Muscle of back (tissue), 3 donors: ENCODE measurements at regions not wholly inside any gene's neighbourhood (a gene's known extent, or its start where the extent isn't known, plus 50 kb on each side); places are given as distances from the start of the nearest gene placed in this dataset.
"Not testable (repeated sequence)": the region's sequence is repeated elsewhere in the genome, so short reads cannot be mapped to it uniquely, and the experiment has no call there.

ENCODE experiments used
- DNase-seq, 3 donors: peaks; one replicate each; pipeline versions ENCODE4 v3.0.0 to v3.0.0-alpha.2; 2013

DNA sequence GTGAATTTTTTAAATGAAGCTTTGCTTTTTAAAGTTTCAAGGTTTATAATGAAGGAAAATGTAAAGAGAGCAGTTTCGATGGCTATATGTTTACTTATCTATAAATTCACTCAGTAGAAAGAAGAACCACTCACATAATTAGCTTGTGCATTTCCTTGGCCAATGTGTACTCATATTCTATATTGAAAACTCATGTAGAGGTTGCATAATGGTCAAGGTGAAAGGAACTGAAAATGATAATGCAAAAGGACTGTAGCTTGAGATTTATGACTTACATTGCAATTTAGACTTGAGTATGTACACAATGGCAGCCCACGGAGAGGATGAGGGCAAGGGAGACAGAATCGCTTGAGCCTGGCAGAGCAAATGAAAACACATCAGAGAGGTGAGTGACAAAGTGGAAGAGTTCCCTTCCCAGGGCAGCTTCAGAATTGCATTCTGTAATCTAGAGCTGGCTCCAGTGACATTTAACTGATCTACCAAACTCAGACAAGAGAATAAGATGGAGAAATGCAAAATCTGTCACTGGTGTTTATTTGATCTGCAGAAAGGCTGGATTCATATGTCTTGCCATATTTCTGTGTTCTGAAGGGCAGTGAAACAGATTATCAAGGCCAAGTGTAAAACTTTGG, 191.8 kb downstream of the TMEM200A start:
- no peak for DNase-seq

- DNase-seq: no peak
These were observed 192.3 kb downstream of the TMEM200A start for GRCh38 chr6:130558131-130558530.

DNA sequence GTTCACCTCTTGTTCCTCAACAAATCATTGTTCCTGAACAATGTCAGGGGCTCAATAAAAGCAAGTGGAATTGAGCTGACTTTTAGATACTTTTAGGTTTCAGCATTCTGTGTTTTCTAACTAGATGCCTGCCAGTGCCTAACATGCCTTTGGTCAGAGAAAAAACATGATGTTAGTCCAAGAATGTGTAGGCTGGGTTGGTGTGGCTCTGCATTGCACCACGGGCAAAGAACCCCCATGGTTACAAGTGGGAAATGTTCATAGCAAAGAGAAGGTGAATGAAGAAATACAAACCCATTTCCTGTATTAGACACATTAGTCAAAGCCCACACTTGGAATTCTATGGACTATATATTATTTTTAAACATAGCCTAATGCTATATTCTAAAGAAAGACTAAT, 193.3 kb downstream of the TMEM200A start:
- DNase-seq: no peak

DNA sequence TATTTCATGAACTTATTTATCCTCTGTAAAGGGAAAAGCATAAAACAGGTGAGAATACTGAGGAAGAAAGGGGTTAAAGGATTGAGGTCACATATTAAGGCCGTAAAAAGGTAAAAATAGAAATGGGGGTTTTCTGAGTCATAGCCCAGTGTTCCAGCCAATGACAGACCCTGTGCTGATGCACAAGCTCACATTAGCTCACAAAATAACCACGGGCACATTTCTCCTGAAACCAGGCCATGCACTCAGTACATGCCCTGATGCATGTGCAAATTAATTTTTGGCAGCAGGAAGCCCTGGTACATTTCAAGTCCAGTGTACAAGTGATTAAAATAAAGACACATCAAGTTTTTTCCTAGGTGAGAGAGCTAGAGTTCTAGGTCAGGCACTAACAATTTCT, 194.4 kb downstream of the TMEM200A start:
- DNase-seq: no peak

GRCh38 chr6:130561159-130561558, 195.3 kb downstream of the TMEM200A start:
- DNase-seq: not testable (repeated sequence)

GRCh38 chr6:130565696-130566095, 199.9 kb downstream of the TMEM200A start:
- DNase-seq: no peak

DNA sequence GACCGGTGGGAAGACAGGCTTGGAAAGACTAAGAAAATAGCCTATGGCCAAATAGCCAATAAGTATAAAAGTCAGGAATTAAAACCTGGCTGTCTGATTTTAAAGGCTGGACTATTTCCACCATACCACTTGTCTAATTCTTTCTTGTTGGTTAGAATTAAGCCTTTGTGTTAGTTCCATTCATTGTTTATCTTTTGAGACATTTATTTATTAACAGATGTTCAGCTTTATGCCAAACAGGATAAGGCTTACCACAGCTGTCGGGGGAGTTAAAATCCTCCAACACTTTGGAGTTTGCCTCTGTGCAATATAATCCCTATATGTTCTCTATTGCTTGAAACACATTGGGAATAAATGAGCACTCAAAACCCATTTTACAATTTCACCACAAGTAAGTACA, 208.3 kb downstream of the TMEM200A start:
- DNase-seq: peak; percentile 7 to 32 (median 8)

DNA sequence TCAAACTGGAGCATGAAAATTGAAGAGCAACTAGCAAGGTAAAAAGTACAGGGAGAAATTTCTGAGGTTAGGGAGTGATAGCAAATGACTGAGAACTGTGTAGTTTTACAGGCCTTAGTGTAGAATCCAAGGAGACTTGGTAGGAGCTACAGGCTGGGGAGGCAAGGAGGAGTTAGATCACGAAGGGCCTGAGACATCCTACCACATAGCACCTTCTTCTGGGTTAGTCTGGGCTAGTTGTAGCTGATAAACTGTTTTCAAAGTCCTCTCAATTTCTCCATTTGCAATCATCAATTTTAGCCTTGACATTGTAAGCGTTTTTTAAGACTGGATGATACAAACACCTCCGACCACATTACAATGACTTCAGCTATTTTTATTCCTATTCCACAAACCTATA, 209.7 kb downstream of the TMEM200A start:
- no peak for DNase-seq

GRCh38 chr6:130575971-130576370, 210.2 kb downstream of the TMEM200A start:
- DNase-seq: no peak

DNA sequence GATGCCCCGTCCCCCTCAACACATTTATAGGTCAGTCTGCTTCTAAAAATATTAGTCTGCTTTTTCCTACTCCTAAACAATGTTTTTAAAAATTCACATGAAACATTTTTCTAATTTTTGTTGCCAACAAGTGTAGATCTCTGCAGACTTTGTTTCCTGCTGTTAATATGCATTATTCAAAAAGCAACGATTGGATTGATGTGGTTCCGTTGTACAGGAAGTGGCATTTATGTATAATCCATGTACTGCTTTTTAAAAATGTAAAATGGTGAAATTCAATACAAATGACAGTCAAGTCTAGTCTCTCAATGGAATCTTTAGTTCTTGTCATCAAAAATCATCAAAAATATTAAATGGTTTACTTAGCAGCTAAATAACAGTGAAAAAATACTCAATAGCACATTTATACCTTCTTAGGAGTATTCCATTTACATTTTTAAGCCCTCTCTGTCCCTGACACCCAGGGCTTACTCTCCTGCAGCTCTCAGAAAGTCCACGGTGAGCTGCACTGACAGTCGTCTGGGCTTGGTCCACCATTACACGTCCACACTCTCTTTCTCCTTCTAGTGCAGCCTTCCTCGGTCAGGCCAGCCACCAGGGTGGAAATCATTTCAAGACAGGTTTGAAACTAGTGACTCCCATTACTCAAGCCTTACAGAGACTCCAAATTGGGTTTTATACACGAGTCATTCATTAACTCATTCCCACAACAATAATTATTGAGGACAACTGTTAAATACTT, 211.5 kb downstream of the TMEM200A start:
- DNase-seq: no peak

DNA sequence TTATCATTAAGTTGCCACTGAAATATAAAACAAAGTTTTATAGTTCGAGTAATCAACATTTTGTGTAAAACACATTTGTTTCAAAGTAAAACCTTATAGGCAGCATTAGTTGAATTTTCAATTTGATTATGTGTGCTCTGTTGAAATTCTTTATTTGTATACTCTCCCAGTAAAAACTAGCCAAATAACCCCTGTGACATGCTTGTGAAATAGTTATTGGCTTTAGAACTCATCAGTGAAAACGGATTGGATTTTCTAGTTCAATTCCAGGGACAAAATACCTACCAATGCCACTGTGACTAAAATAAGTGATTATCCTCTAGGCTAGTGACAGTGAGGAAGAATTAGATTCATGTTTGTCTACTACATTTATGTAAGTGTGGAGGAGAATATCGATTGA, 212.9 kb downstream of the TMEM200A start:
- DNase-seq: no peak

DNA sequence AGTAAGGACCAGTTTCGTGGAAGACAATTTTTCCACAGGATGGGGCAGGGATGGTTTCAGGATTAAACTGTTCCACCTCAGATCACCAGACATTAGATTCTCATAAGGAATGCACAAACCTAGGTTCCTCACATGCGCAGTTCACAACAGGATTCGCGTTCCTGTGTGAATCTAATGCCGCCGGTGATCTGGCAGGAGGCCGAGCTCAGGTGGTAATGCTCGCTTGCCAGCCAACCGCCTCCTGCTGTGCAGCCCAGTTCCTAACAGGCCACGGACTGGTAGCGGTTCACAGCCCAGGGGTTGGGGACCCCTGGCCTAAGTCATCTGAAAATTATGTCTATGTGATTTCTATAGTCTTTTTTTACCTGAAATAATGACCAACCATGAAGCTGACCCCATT, 217.5 kb downstream of the TMEM200A start:
- DNase-seq: no peak

- no peak for DNase-seq
These were observed 219.8 kb downstream of the TMEM200A start for GRCh38 chr6:130585587-130585986.

- peak in 1 of 3 donors; percentile 79 for DNase-seq
These were observed 222.1 kb downstream of the TMEM200A start for GRCh38 chr6:130587778-130588520.

GRCh38 chr6:130593200-130593599, 227.4 kb downstream of the TMEM200A start:
- no peak for DNase-seq

DNA sequence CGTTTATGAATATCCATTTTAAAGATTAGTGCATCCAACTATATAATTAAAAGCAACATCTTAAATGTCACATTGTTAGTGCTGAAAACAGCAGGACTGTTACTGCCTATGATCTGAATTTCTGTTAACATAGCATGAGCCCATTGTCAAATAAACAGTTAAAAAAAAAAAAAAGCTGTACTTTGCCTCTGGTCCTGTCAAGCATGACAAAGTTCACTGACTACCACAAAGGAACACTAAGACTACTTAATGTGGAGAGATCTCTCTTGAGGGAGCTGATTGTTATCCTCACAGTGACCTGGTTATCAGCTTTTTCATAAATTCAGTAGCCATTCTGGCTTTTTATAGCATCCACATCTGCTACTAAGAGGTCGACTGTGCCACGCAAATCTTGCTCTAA, 228.1 kb downstream of the TMEM200A start:
- no peak for DNase-seq

GRCh38 chr6:130598021-130598989, 228.9 kb upstream of the SMLR1 start:
- no peak for DNase-seq

- DNase-seq: peak in 1 of 3 donors; percentile 81
These were observed 226.3 kb upstream of the SMLR1 start for GRCh38 chr6:130600880-130601341.

DNA sequence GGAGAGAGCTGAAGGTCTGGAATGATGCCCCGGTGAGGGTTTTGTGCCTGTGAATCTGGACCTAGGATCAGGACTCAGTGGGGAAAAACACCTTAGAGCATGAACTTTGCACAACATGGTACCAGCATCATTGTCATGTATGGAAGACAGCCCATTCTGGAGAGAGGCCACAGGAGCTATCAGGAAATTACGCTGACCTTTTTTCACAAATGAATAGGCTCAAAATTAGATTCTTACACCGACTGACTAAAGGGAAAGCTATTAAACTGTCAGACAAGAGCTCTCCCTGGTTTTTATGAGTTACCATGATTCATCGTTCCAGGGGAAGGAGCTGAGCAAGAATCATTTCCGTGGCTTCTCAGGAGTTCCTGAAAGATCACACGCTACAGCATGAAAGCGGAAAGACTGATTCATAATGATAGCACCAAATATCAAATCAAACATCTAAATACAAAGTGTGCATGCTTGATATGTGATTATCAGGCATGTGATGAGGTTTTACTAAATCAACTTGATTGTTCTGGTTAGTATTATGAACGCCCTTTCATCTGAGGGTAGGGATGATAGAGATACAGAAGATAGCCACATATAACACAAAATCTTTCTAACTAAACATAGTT, 224.9 kb upstream of the SMLR1 start:
- DNase-seq: peak in 1 of 3 donors; percentile 94

GRCh38 chr6:130603391-130603790, 223.8 kb upstream of the SMLR1 start:
- DNase-seq: no peak

GRCh38 chr6:130604841-130605399, 222.3 kb upstream of the SMLR1 start:
- no peak for DNase-seq
